ENCODE measurements at regions not wholly inside any gene's neighbourhood (a gene's known extent, or its start where the extent isn't known, plus 50 kb on each side); places are given as distances from the start of the nearest gene placed in this dataset.

GRCh38 chr2:137729305-137729704 is 235.0 kb upstream of the HNMT start:
- H3K4me1 Mint-ChIP-seq (ENCODE audit: low read depth in 2 of 2): no peaks in the 10 kb centered on the region
- no peak overlapping the region for H3K27ac Mint-ChIP-seq
- no peak for ATAC-seq (replicated peaks)
- no peak for DNase-seq
- H3K36me3 Mint-ChIP-seq (ENCODE audit: insufficient read depth): no peaks in the 10 kb centered on the region
- H3K9me3 Mint-ChIP-seq: peaks cover 2 to 12% of the 10 kb centered on the region in 2 donors
- no peaks in the 10 kb centered on the region for H3K27me3 Mint-ChIP-seq
- no peak overlapping the region for H3K4me3 Mint-ChIP-seq

- H3K27ac Mint-ChIP-seq: no peak overlapping the region
- H3K36me3 Mint-ChIP-seq (ENCODE audit: insufficient read depth): no peaks in the 10 kb centered on the region
- H3K27me3 Mint-ChIP-seq: no peaks in the 10 kb centered on the region
- H3K4me1 Mint-ChIP-seq (ENCODE audit: low read depth in 2 of 2): no peaks in the 10 kb centered on the region
- H3K4me3 Mint-ChIP-seq: no peak overlapping the region
- ATAC-seq (replicated peaks): no peak
- H3K9me3 Mint-ChIP-seq: peaks cover 0 to 4% of the 10 kb centered on the region in 2 donors
- DNase-seq: no peak
Observed at GRCh38 chr2:137737559-137737958, 226.7 kb upstream of the HNMT start.

- Mint-ChIP-seq H3K27ac (no peak overlapping the region), H3K27me3 (no peaks in the 10 kb centered on the region), H3K9me3 (peaks cover 0 to 2% of the 10 kb centered on the region in 2 donors), H3K4me3 (no peak overlapping the region), H3K36me3 (ENCODE audit: insufficient read depth) (no peaks in the 10 kb centered on the region), H3K4me1 (ENCODE audit: low read depth in 2 of 2) (no peaks in the 10 kb centered on the region)
- DNase-seq (no peak), ATAC-seq (replicated peaks) (no peak)
Observed at GRCh38 chr2:137741784-137742362, 222.4 kb upstream of the HNMT start.

GRCh38 chr2:137747509-137747908 is 216.8 kb upstream of the HNMT start:
- Mint-ChIP-seq H3K4me3 (no peak overlapping the region), H3K4me1 (ENCODE audit: low read depth in 2 of 2) (no peaks in the 10 kb centered on the region), H3K36me3 (ENCODE audit: insufficient read depth) (no peaks in the 10 kb centered on the region), H3K9me3 (peaks cover 0 to 3% of the 10 kb centered on the region in 2 donors), H3K27me3 (no peaks in the 10 kb centered on the region), H3K27ac (no peak overlapping the region)
- no peak for DNase-seq
- ATAC-seq (replicated peaks): no peak

GRCh38 chr2:137748533-137748932 is 215.7 kb upstream of the HNMT start:
- H3K4me3 Mint-ChIP-seq: no peak overlapping the region
- H3K9me3 Mint-ChIP-seq: peaks cover 0 to 6% of the 10 kb centered on the region in 2 donors
- ATAC-seq (replicated peaks) (no peak), DNase-seq (no peak)
- no peak overlapping the region for H3K27ac Mint-ChIP-seq
- no peaks in the 10 kb centered on the region for H3K27me3 Mint-ChIP-seq
- H3K36me3 Mint-ChIP-seq (ENCODE audit: insufficient read depth): no peaks in the 10 kb centered on the region
- no peaks in the 10 kb centered on the region for H3K4me1 Mint-ChIP-seq (ENCODE audit: low read depth in 2 of 2)

- H3K27me3 Mint-ChIP-seq: no peaks in the 10 kb centered on the region
- H3K36me3 Mint-ChIP-seq (ENCODE audit: insufficient read depth): no peaks in the 10 kb centered on the region
- DNase-seq (no peak), ATAC-seq (replicated peaks) (no peak)
- H3K9me3 Mint-ChIP-seq: peaks cover 6 to 10% of the 10 kb centered on the region in 2 donors
- H3K4me1 Mint-ChIP-seq (ENCODE audit: low read depth in 2 of 2): no peaks in the 10 kb centered on the region
- no peak overlapping the region for H3K27ac Mint-ChIP-seq
- H3K4me3 Mint-ChIP-seq: no peak overlapping the region
Observed at GRCh38 chr2:137764646-137765045, 199.6 kb upstream of the HNMT start.

- no peaks in the 10 kb centered on the region for H3K27me3 Mint-ChIP-seq
- H3K36me3 Mint-ChIP-seq (ENCODE audit: insufficient read depth): no peaks in the 10 kb centered on the region
- no peaks in the 10 kb centered on the region for H3K4me1 Mint-ChIP-seq (ENCODE audit: low read depth in 2 of 2)
- H3K9me3 Mint-ChIP-seq: peaks cover 1 to 6% of the 10 kb centered on the region in 2 donors
- H3K4me3 Mint-ChIP-seq: no peak overlapping the region
- no peak for ATAC-seq (replicated peaks)
- H3K27ac Mint-ChIP-seq: no peak overlapping the region
- DNase-seq: no peak
Observed at GRCh38 chr2:137769406-137769805, 194.9 kb upstream of the HNMT start.

GRCh38 chr2:137770166-137770565 is 194.1 kb upstream of the HNMT start:
- Mint-ChIP-seq H3K9me3 (peaks cover 6 to 7% of the 10 kb centered on the region in 2 donors), H3K4me3 (no peak overlapping the region), H3K36me3 (ENCODE audit: insufficient read depth) (no peaks in the 10 kb centered on the region), H3K4me1 (ENCODE audit: low read depth in 2 of 2) (no peaks in the 10 kb centered on the region), H3K27ac (no peak overlapping the region), H3K27me3 (no peaks in the 10 kb centered on the region)
- DNase-seq (no peak), ATAC-seq (replicated peaks) (no peak)

- DNase-seq (no peak), ATAC-seq (replicated peaks) (no peak)
- H3K27me3 Mint-ChIP-seq: no peaks in the 10 kb centered on the region
- H3K9me3 Mint-ChIP-seq: peaks cover 5 to 7% of the 10 kb centered on the region in 2 donors
- no peaks in the 10 kb centered on the region for H3K4me1 Mint-ChIP-seq (ENCODE audit: low read depth in 2 of 2)
- H3K27ac Mint-ChIP-seq: no peak overlapping the region
- no peaks in the 10 kb centered on the region for H3K36me3 Mint-ChIP-seq (ENCODE audit: insufficient read depth)
- H3K4me3 Mint-ChIP-seq: no peak overlapping the region
Observed at GRCh38 chr2:137771064-137771463, 193.2 kb upstream of the HNMT start.

- Mint-ChIP-seq H3K27ac (no peak overlapping the region), H3K4me1 (ENCODE audit: low read depth in 2 of 2) (no peaks in the 10 kb centered on the region), H3K4me3 (no peak overlapping the region), H3K36me3 (ENCODE audit: insufficient read depth) (no peaks in the 10 kb centered on the region), H3K27me3 (no peaks in the 10 kb centered on the region), H3K9me3 (peaks cover 2 to 7% of the 10 kb centered on the region in 2 donors)
- ATAC-seq (replicated peaks) (no peak), DNase-seq (no peak)
Observed at GRCh38 chr2:137772451-137772850, 191.8 kb upstream of the HNMT start.

GRCh38 chr2:137775529-137775928 is 188.7 kb upstream of the HNMT start:
- no peaks in the 10 kb centered on the region for H3K27me3 Mint-ChIP-seq
- no peak overlapping the region for H3K27ac Mint-ChIP-seq
- H3K36me3 Mint-ChIP-seq (ENCODE audit: insufficient read depth): no peaks in the 10 kb centered on the region
- no peak overlapping the region for H3K4me3 Mint-ChIP-seq
- no peaks in the 10 kb centered on the region for H3K4me1 Mint-ChIP-seq (ENCODE audit: low read depth in 2 of 2)
- H3K9me3 Mint-ChIP-seq: peaks cover 0 to 7% of the 10 kb centered on the region in 2 donors
- no peak for ATAC-seq (replicated peaks)
- DNase-seq: no peak

GRCh38 chr2:137776697-137777096 is 187.6 kb upstream of the HNMT start:
- no peak overlapping the region for H3K4me3 Mint-ChIP-seq
- no peaks in the 10 kb centered on the region for H3K4me1 Mint-ChIP-seq (ENCODE audit: low read depth in 2 of 2)
- no peak for DNase-seq
- no peaks in the 10 kb centered on the region for H3K36me3 Mint-ChIP-seq (ENCODE audit: insufficient read depth)
- peaks cover 0 to 7% of the 10 kb centered on the region in 2 donors for H3K9me3 Mint-ChIP-seq
- H3K27me3 Mint-ChIP-seq: no peaks in the 10 kb centered on the region
- ATAC-seq (replicated peaks): no peak
- no peak overlapping the region for H3K27ac Mint-ChIP-seq

GRCh38 chr2:137797641-137798040 is 166.6 kb upstream of the HNMT start:
- Mint-ChIP-seq H3K27me3 (no peaks in the 10 kb centered on the region), H3K36me3 (ENCODE audit: insufficient read depth) (no peaks in the 10 kb centered on the region), H3K4me3 (no peak overlapping the region), H3K9me3 (peaks cover 7% of the 10 kb centered on the region in 2 donors), H3K4me1 (ENCODE audit: low read depth in 2 of 2) (no peaks in the 10 kb centered on the region), H3K27ac (no peak overlapping the region)
- ATAC-seq (replicated peaks): no peak
- DNase-seq: no peak

- H3K4me1 Mint-ChIP-seq (ENCODE audit: low read depth in 2 of 2): no peaks in the 10 kb centered on the region
- DNase-seq (no peak), ATAC-seq (replicated peaks) (no peak)
- peaks cover 7% of the 10 kb centered on the region in 2 donors for H3K9me3 Mint-ChIP-seq
- no peak overlapping the region for H3K4me3 Mint-ChIP-seq
- no peaks in the 10 kb centered on the region for H3K27me3 Mint-ChIP-seq
- no peaks in the 10 kb centered on the region for H3K36me3 Mint-ChIP-seq (ENCODE audit: insufficient read depth)
- H3K27ac Mint-ChIP-seq: no peak overlapping the region
Observed at GRCh38 chr2:137799600-137799999, 164.7 kb upstream of the HNMT start.

- no peaks in the 10 kb centered on the region for H3K4me1 Mint-ChIP-seq (ENCODE audit: low read depth in 2 of 2)
Observed at GRCh38 chr2:137800386-137800785, 163.9 kb upstream of the HNMT start.

More at GRCh38 chr2:137800386-137800785, 163.9 kb upstream of the HNMT start:
- peaks cover 7% of the 10 kb centered on the region in 2 donors for H3K9me3 Mint-ChIP-seq
- DNase-seq (no peak), ATAC-seq (replicated peaks) (no peak)
- no peak overlapping the region for H3K4me3 Mint-ChIP-seq
- no peak overlapping the region for H3K27ac Mint-ChIP-seq
- no peaks in the 10 kb centered on the region for H3K27me3 Mint-ChIP-seq
- H3K36me3 Mint-ChIP-seq (ENCODE audit: insufficient read depth): no peaks in the 10 kb centered on the region

Measured in effector memory CD8-positive, alpha-beta T cell (primary cell).